Vagina (tissue), 2 donors: ENCODE measurements at regions not wholly inside any gene's neighbourhood (a gene's known extent, or its start where the extent isn't known, plus 50 kb on each side); places are given as distances from the start of the nearest gene placed in this dataset.
"Not testable (repeated sequence)": the region's sequence is repeated elsewhere in the genome, so short reads cannot be mapped to it uniquely, and the experiment has no call there.

Source experiments
- DNase-seq, 2 donors: peaks; one replicate each; pipeline ENCODE4 v3.0.0-alpha.2; 2017; ENCODE audit errors: extremely low spot score in 2 of 2
- H3K27ac ChIP-seq: fragments of 200-600 bp; sonication (generic); one replicate; pipeline ENCODE4 v1.5.1; 2019
- H3K27me3 ChIP-seq: fragments of 200-600 bp; sonication (generic); one replicate; pipeline ENCODE4 v1.5.1; 2019
- H3K36me3 ChIP-seq, 2 donors: fragments of 200-600 bp; sonication (generic); one replicate each; pipeline ENCODE4 v1.5.1; 2017 to 2019
- H3K4me1 ChIP-seq: fragments of 200-600 bp; sonication (generic); one replicate; pipeline ENCODE4 v1.5.1; 2019
- H3K4me3 ChIP-seq, 2 donors: fragments of 200-600 bp; sonication (generic); 1 replicate in 1 of 2; 2 replicates in 1 of 2; pipeline ENCODE4 v1.5.1; 2016 to 2019
- H3K9me3 ChIP-seq: fragments of 200-600 bp; sonication (generic); one replicate; pipeline ENCODE4 v1.5.1; 2019
- CTCF ChIP-seq, 3 experiments: fragments of 450-650 bp in 2 of 3; fragments of 200-600 bp in 1 of 3; sonication (generic) in 1 of 3; IDR thresholded peaks; one replicate each; pipeline ENCODE4 v1.5.1; 2017 to 2019; ENCODE audit warnings: antibody characterized with exemption in 3 of 3, mild to moderate bottlenecking in 2 of 3, moderate library complexity in 2 of 3
- POLR2A ChIP-seq, 2 donors: fragments of 450-650 bp; IDR thresholded peaks; one replicate each; pipeline ENCODE4 v1.6.1; 2017; ENCODE audit warnings: antibody characterized with exemption in 2 of 2, mild to moderate bottlenecking in 2 of 2, moderate library complexity in 2 of 2
- POLR2AphosphoS5 ChIP-seq, 2 donors: sonication (generic); formaldehyde crosslinking; IDR thresholded peaks; one replicate each; pipeline ENCODE4 v1.9.0; 2017; ENCODE audit warnings: antibody characterized with exemption in 2 of 2, mild to moderate bottlenecking in 2 of 2, low read depth in 1 of 2; ENCODE audit not compliant: insufficient read depth in 1 of 2
- intact Hi-C: fragments of 100-400 bp; cut with DNase I; formaldehyde crosslinking; loops from one replicate; pipeline ENCODE4 v1.15.1; 2023

GRCh38 chr10:93127642-93128215 lies 54.0 kb downstream of the CYP26A1 start:
- H3K4me1 ChIP-seq, H3K36me3 ChIP-seq, DNase-seq, H3K27me3 ChIP-seq, H3K4me3 ChIP-seq, H3K9me3 ChIP-seq, H3K27ac ChIP-seq, intact Hi-C loops: not testable (repeated sequence)

GRCh38 chr10:93131986-93132385 lies 58.3 kb downstream of the CYP26A1 start:
- Histone ChIP-seq H3K4me1 (no peaks in the 10 kb centered on the region), H3K9me3 (no peaks in the 10 kb centered on the region), H3K36me3 (no peaks in the 10 kb centered on the region), H3K4me3 (no peak overlapping the region), H3K27ac (no peak overlapping the region), H3K27me3 (no peaks in the 10 kb centered on the region)
- intact Hi-C loops: no loop called here
- TF ChIP-seq POLR2A (IDR thresholded peaks at IDR 0.05) (no peak), POLR2AphosphoS5 (IDR thresholded peaks at IDR 0.05; ENCODE audit: insufficient read depth in 1 of 2, low read depth in 1 of 2) (no peak), CTCF (IDR thresholded peaks at IDR 0.05) (no peak)
- no peak for DNase-seq

- Histone ChIP-seq H3K36me3 (no peaks in the 10 kb centered on the region), H3K9me3 (no peaks in the 10 kb centered on the region), H3K4me1 (peaks cover 4% of the 10 kb centered on the region), H3K27me3 (no peaks in the 10 kb centered on the region), H3K27ac (no peak overlapping the region), H3K4me3 (no peak overlapping the region)
- intact Hi-C loops: no loop called here
- no peak for TF ChIP-seq CTCF (IDR thresholded peaks at IDR 0.05)
- no peak for TF ChIP-seq POLR2AphosphoS5 (IDR thresholded peaks at IDR 0.05; ENCODE audit: insufficient read depth in 1 of 2, low read depth in 1 of 2)
- no peak for TF ChIP-seq POLR2A (IDR thresholded peaks at IDR 0.05)
- peak in 1 of 2 donors; percentile 80 for DNase-seq
Measured at GRCh38 chr10:93138113-93138870, 64.6 kb downstream of the CYP26A1 start.

- intact Hi-C loops: no loop called here
- no peak for TF ChIP-seq POLR2A (IDR thresholded peaks at IDR 0.05)
- Histone ChIP-seq H3K4me3 (no peak overlapping the region), H3K4me1 (peaks cover 4% of the 10 kb centered on the region), H3K27me3 (no peaks in the 10 kb centered on the region), H3K36me3 (no peaks in the 10 kb centered on the region), H3K9me3 (no peaks in the 10 kb centered on the region), H3K27ac (no peak overlapping the region)
- DNase-seq: peak in 1 of 2 donors; percentile 29
Measured at GRCh38 chr10:93139059-93139655, 65.5 kb downstream of the CYP26A1 start.

GRCh38 chr10:93142534-93142933 lies 68.8 kb downstream of the CYP26A1 start:
- no peaks in the 10 kb centered on the region for H3K9me3 ChIP-seq
- H3K36me3 ChIP-seq: no peaks in the 10 kb centered on the region
- DNase-seq: no peak
- intact Hi-C loops: no loop called here
- H3K27me3 ChIP-seq: no peaks in the 10 kb centered on the region
- TF ChIP-seq CTCF (IDR thresholded peaks at IDR 0.05) (no peak), POLR2AphosphoS5 (IDR thresholded peaks at IDR 0.05; ENCODE audit: insufficient read depth in 1 of 2, low read depth in 1 of 2) (no peak), POLR2A (IDR thresholded peaks at IDR 0.05) (no peak)
- H3K4me3 ChIP-seq: no peak overlapping the region
- H3K27ac ChIP-seq: no peak overlapping the region
- peaks cover 4% of the 10 kb centered on the region for H3K4me1 ChIP-seq

GRCh38 chr10:93143281-93143680 lies 69.6 kb downstream of the CYP26A1 start:
- no peak overlapping the region for H3K4me3 ChIP-seq
- intact Hi-C loops: no loop called here

More at GRCh38 chr10:93143281-93143680, 69.6 kb downstream of the CYP26A1 start:
- Histone ChIP-seq H3K36me3 (no peaks in the 10 kb centered on the region), H3K4me1 (peaks cover 3% of the 10 kb centered on the region), H3K27me3 (no peaks in the 10 kb centered on the region), H3K27ac (no peak overlapping the region), H3K9me3 (no peaks in the 10 kb centered on the region)
- DNase-seq: no peak
- TF ChIP-seq CTCF (IDR thresholded peaks at IDR 0.05) (no peak), POLR2A (IDR thresholded peaks at IDR 0.05) (no peak)
